HG03045 (cell line): ENCODE measurements at regions not wholly inside any gene's neighbourhood (a gene's known extent, or its start where the extent isn't known, plus 50 kb on each side); places are given as distances from the start of the nearest gene placed in this dataset.

ENCODE experiments used
- ATAC-seq: cut with Tn5 transposase; IDR thresholded peaks from one replicate; pipeline ENCODE4 v1.9.1; 2021; ENCODE audit warnings: mild to moderate bottlenecking, moderate library complexity; ENCODE audit not compliant: unreplicated experiment

DNA sequence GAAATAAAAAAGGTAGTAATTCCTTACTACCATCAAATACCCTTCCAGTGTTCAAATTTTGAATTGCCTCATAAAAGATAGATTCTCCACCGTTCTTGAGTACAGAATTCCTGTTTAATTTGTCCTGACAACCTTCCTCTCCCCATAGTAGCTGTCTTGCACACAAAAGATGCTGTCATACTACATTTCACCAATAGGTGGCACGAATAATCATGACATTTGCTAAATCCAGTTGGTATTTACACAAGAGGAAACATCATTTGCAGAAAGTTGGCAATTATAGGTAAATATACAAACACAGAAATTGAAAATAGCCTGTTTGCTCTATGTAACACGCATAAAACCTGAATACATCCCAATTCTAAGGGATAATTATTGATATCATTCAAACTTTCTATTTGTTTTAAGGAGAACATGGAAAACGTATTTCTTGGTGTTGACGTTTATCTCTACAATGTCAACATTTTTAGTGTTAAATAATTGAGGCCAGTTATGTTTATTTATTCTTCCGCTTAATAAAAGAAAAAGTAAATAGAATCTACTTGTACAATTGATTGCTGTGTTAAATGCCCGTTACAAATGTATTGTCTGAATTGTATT is 58.3 kb upstream of the CLDN10 start:
- ATAC-seq, result no peak

DNA sequence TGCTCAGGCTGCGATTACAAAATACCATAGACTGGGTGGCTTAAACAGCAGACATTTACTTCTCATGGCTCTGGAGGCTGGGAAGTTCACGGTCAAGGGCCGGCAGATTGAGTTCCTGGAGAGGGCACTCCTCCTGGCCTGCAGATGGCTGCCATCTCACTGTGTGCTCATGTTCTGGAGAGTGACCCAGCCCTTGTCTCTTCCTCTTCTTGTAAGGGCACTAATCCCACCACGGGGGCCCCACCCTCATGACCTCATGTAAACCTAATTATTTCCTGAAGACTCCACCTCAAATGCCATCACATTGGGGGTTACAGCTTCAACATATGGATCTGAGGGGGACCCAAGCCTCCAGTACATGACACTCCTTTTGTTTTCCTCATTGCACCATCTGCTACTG is 56.0 kb upstream of the CLDN10 start:
- ATAC-seq, result no peak

DNA sequence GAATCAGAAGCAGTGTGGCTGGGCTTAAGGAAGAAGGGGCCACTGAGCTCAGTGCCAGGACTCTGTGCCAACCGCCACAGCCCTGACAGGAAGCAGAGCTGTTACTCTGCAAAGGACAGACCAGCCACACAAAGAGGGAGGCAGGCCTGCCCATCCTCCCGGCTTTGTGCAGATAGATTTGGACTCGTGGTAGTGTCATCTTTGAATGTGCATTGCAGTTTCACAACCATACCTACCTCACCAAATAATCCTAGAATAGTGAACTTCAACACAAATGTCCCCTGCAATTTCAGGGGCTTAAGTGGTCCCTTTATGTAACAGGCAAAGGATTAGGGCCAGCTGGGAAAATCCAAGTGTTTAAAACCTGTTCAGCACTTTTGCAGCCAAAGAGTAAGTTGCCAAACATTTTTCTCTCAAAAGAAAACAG is 55.1 kb upstream of the CLDN10 start:
- ATAC-seq, result no peak

DNA sequence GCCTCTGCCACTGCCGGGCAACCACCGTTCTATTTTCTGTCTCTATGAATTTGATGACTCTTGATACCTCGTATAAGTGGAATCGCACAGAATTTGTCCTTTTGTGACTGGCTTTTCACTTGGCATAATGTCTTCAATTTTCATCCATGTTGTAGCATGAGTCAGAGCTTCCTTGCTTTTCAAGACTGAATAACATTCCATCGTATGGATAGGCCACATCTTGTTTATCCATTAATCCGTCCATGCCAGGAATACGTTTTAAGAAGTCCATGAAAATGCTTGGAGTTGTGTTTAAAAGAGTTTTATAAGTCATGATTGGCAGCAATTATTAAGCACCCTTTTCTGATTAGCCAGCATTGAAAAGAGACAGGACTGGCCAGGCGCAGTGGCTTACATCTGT is 53.6 kb upstream of the CLDN10 start:
- no peak for ATAC-seq

DNA sequence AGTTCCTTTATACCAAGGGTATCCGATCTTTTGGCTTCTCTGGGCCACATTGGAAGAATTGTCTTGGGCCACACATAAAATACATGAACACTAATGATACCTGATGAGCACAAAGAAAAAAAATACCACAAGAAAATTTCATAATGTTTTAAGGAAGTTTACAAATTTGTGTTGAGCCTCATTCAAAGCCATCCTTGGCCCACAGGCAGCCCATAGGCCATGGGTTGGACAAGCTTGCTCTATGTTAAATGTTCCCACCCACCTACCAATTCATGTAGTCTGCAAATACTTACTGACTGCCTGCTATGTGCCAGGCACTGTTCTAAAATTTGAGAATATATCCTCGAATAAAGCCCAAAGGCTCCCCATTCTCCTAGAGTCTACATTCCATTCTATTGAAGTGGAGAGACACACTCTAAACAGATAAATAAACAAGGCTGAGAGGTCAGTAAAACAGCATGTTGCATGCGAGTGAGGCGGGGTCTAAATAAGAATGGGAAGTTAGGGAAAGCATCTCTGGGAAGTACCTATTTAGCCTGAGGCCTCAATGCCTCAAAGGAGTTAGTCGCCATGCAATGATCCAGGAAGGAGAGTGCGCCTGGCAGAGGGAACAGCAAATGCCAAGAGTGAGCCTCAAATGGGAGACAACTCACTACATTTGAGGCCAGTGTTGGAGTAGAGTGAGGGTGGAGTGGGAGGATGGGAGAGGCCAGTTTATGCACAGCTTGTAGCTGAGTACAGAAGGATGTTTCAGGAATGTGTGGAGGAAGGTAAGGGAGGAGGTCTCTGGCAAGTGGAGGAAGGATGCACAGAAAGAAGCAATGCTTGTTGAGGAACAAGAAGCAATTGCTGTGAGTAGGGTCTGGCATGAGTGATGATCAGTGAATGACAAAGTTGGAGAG is 52.5 kb upstream of the CLDN10 start:
- no peak for ATAC-seq

DNA sequence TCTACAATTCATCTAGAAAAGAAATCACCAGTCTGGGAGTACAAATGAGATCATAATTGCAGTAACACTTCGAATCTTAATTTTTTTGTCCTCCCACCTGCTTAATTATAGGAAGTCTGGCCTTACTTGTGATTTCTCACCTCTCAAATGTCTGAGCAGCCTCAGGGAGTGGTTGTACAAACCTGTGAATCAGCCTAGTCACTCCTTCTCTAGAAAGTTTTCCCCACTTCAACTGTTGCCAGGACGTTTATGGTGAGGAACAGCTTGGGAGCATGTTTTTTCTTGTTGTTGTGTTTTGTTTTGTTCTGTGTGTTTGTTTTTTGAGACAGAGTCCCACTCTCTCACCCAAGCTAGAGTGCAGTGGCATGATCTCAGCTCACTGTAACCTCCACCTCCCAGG is 50.3 kb upstream of the CLDN10 start:
- ATAC-seq, result no peak
